B cell (primary cell): ENCODE measurements at regions not wholly inside any gene's neighbourhood (a gene's known extent, or its start where the extent isn't known, plus 50 kb on each side); places are given as distances from the start of the nearest gene placed in this dataset.
"Not testable (repeated sequence)": the region's sequence is repeated elsewhere in the genome, so short reads cannot be mapped to it uniquely, and the experiment has no call there.

Experiments
- CTCF ChIP-seq: fragments of 200-600 bp; IDR thresholded peaks from one replicate; pipeline ENCODE4 v1.8.0; 2022; ENCODE audit warnings: antibody characterized with exemption, mild to moderate bottlenecking
- EZH2 ChIP-seq: IDR thresholded peaks from 2 replicates; pipeline ENCODE4 v1.6.1; 2012; ENCODE audit warnings: borderline replicate concordance, low read depth, mild to moderate bottlenecking, moderate library complexity, low read length; ENCODE audit not compliant: insufficient read depth, poor library complexity, severe bottlenecking

- TF ChIP-seq CTCF, EZH2: not testable (repeated sequence)
Measured at GRCh38 chr9:63450836-63451235, 1834.2 kb downstream of the FOXD4L5 start.
